GM20000 (cell line): ENCODE measurements at regions not wholly inside any gene's neighbourhood (a gene's known extent, or its start where the extent isn't known, plus 50 kb on each side); places are given as distances from the start of the nearest gene placed in this dataset.

Experiments used
- DNase-seq: peaks from one replicate; pipeline ENCODE4 v3.0.0; 2012; ENCODE audit warnings: low spot score
- CTCF ChIP-seq: IDR thresholded peaks from 2 replicates; pipeline ENCODE4 v1.5.1; 2012; ENCODE audit warnings: mild to moderate bottlenecking, control low read depth; ENCODE audit errors: extremely low read depth, missing control alignments

GRCh38 chr9:102551346-102551745 is 443.8 kb upstream of the CYLC2 start:
- no peak for DNase-seq
- no peak for TF ChIP-seq CTCF

GRCh38 chr9:102550886-102551285 is 444.2 kb upstream of the CYLC2 start:
- no peak for DNase-seq
- TF ChIP-seq CTCF: no peak

- no peak for TF ChIP-seq CTCF
- DNase-seq: no peak
Observed at GRCh38 chr9:102550266-102550665, 444.9 kb upstream of the CYLC2 start.

- no peak for TF ChIP-seq CTCF
- DNase-seq: no peak
Observed at GRCh38 chr9:102534031-102534430, 461.1 kb upstream of the CYLC2 start.

GRCh38 chr9:102521097-102521755 is 473.9 kb upstream of the CYLC2 start:
- no peak for TF ChIP-seq CTCF
- no peak for DNase-seq

- no peak for TF ChIP-seq CTCF
Observed at GRCh38 chr9:102519423-102519822, 475.7 kb upstream of the CYLC2 start.

GRCh38 chr9:102518324-102518723 is 476.8 kb upstream of the CYLC2 start:
- TF ChIP-seq CTCF: no peak
- DNase-seq: no peak

More at GRCh38 chr9:102519423-102519822, 475.7 kb upstream of the CYLC2 start:
- DNase-seq: no peak
